ENCODE measurements at regions not wholly inside any gene's neighbourhood (a gene's known extent, or its start where the extent isn't known, plus 50 kb on each side); places are given as distances from the start of the nearest gene placed in this dataset.
"Not testable (repeated sequence)": the region's sequence is repeated elsewhere in the genome, so short reads cannot be mapped to it uniquely, and the experiment has no call there.

DNA sequence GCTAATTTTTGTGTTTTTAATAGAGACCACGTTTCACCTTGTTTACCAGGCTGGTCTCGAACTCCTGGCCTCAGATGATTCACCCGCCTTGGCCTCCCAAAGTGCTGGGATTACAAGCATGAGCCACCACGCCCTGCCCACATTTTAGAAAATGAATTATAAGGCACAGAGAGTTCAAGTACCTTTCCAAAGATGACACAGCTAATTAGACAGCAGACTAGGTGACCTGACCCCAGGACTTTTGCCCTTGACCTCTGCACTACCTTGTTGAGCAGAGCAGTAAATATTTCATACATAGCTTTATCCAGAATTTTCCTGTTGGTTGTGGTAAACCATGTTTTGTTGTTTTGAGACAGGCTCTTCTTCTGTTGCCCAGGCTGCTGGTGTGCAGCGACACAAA, 131.3 kb upstream of the KCTD7 start:
- Histone ChIP-seq H3K27me3 (ENCODE audit: insufficient read depth, low read length) (no peaks in the 10 kb centered on the region), H3K4me3 (ENCODE audit: low read length) (no peak overlapping the region), H3K9me3 (ENCODE audit: low read length) (no peaks in the 10 kb centered on the region), H2AFZ (ENCODE audit: low read depth, low read length) (no peak overlapping the region), H3K4me1 (ENCODE audit: insufficient read depth, low read length) (peaks cover 5% of the 10 kb centered on the region), H3K36me3 (ENCODE audit: insufficient read depth, low read length) (no peaks in the 10 kb centered on the region)

DNA sequence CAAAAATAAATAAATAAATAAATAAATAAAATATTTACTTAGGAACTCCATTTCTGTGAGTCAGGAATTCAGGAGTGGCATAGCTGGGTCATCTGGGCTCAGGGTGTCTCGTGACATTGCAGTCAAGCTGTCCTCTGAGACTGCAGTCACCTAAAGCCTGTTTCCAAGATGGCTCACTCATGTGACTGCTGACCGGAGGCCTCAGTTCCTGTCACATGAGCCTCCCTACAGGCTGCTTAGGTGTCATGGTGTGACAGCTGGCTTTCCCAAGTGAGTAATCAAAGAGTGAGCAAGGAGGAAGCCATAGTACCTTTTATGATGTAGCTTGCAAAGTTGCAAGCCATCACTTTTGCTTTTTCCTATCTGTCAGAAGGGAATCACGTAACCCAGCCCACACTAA, 128.6 kb upstream of the KCTD7 start:
- H2AFZ ChIP-seq (ENCODE audit: low read depth, low read length): no peak overlapping the region
- H3K36me3 ChIP-seq (ENCODE audit: insufficient read depth, low read length): no peaks in the 10 kb centered on the region
- H3K4me1 ChIP-seq (ENCODE audit: insufficient read depth, low read length): no peaks in the 10 kb centered on the region
- H3K4me3 ChIP-seq (ENCODE audit: low read length): no peak overlapping the region
- H3K9me3 ChIP-seq (ENCODE audit: low read length): no peaks in the 10 kb centered on the region
- H3K27me3 ChIP-seq (ENCODE audit: insufficient read depth, low read length): no peaks in the 10 kb centered on the region

DNA sequence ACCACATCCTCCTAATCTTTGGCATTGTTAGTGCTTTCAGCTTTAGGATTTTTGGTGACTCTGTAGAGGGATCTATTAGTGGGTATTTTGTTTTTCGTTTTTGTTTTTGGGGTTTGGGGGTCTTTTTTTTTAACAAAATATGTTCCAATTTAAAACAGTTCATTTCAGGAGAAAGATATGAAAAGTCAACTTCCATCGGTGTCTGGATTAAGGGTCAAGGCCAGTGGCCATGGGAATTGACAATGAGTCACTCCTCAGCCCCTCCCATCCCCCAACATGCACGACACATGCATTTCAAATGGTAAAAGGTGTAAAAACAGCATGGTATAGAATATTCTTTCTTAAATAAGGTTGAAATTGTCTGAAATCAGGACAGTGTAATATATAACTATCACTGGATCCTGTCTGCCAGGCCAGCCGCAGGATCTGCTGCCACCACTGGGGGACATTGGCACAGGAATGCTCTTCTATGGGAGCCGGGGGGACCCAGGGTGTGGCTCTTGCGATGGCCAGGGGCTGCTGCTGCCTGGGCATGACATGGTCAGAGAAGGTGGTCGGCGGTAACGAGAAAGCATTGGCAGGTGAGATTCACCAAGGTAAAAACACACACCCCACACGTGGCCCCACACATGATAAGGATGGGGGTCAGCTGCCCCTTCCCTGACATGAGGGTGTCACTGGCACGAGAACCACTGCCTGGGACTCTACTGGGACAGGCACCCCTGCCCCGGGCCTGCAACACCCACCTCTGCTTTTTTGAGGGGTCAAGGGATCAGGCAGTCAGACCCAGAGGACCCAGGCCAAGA, 126.2 kb upstream of the KCTD7 start:
- Histone ChIP-seq H3K4me3 (ENCODE audit: low read length) (no peak overlapping the region), H3K9me3 (ENCODE audit: low read length) (no peaks in the 10 kb centered on the region), H2AFZ (ENCODE audit: low read depth, low read length) (no peak overlapping the region), H3K4me1 (ENCODE audit: insufficient read depth, low read length) (no peaks in the 10 kb centered on the region), H3K36me3 (ENCODE audit: insufficient read depth, low read length) (no peaks in the 10 kb centered on the region), H3K27me3 (ENCODE audit: insufficient read depth, low read length) (no peaks in the 10 kb centered on the region)

DNA sequence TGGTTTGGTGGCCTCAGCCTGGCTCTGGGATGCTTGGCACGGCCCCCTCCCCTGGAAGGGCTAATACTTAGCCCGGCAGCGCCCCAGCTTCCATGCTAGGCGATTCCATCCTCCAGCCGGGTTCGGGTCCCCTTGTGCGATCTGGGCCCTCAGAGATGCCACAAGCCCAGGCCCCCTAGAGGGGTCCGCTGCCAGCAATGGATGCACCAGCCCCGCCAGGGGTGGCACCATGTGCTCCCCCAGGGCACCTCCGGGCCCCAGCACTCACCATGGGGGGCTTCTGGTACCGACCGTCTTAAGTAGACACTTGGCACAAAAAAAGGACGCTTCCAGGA, 125.7 kb upstream of the KCTD7 start:
- Histone ChIP-seq H3K4me3 (ENCODE audit: low read length) (no peak overlapping the region), H2AFZ (ENCODE audit: low read depth, low read length) (no peak overlapping the region), H3K36me3 (ENCODE audit: insufficient read depth, low read length) (no peaks in the 10 kb centered on the region), H3K9me3 (ENCODE audit: low read length) (no peaks in the 10 kb centered on the region), H3K4me1 (ENCODE audit: insufficient read depth, low read length) (no peaks in the 10 kb centered on the region), H3K27me3 (ENCODE audit: insufficient read depth, low read length) (no peaks in the 10 kb centered on the region)

DNA sequence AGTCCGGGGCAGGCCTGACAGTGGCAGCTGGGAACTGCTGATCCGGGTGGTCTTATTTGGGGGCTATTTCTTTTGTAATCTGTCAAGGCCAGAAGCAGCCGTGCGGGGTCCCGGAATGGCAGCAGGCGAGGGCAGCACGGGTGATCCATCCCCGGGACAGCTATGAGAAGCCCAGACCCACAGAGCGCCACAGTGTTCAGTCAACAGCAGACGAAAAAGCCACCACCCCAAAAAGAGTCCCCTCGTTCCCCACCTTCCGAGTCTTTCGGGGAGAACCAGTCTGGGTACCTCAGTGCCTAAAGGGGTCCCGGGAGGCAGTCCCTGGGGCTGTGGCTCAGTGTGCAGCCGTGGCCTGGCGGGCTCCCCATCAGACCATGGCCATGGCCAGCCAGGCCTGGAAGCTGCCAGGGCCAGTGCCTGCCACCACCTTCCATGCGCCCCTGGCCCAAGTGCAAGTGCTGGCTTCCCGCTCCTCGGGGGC, 125.1 kb upstream of the KCTD7 start:
- Histone ChIP-seq H3K4me1 (ENCODE audit: insufficient read depth, low read length) (no peaks in the 10 kb centered on the region), H3K4me3 (ENCODE audit: low read length) (no peak overlapping the region), H2AFZ (ENCODE audit: low read depth, low read length) (no peak overlapping the region), H3K9me3 (ENCODE audit: low read length) (no peaks in the 10 kb centered on the region), H3K36me3 (ENCODE audit: insufficient read depth, low read length) (no peaks in the 10 kb centered on the region), H3K27me3 (ENCODE audit: insufficient read depth, low read length) (no peaks in the 10 kb centered on the region)

DNA sequence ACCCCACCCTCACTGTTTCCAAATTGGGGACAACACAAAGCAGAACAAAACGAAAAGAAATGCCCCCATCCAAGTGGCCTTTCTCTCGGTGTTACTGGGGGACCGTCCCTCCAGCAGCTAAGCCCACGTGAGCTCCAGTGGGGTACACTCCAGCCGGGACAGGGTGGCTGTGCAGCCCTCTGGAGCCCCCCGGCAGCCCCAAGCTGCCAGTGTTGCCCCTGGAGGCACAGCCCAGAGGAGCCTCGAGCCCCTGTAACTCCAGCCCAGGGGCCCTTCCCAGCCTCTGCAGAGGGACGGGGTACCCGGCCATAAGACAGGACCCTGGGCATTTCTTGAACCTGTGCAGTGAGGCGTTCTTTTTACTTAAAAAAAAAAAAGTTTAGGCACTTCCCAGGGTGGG, 124.5 kb upstream of the KCTD7 start:
- Histone ChIP-seq H3K4me3 (ENCODE audit: low read length) (no peak overlapping the region), H3K4me1 (ENCODE audit: insufficient read depth, low read length) (no peaks in the 10 kb centered on the region), H3K9me3 (ENCODE audit: low read length) (no peaks in the 10 kb centered on the region), H3K27me3 (ENCODE audit: insufficient read depth, low read length) (no peaks in the 10 kb centered on the region), H3K36me3 (ENCODE audit: insufficient read depth, low read length) (no peaks in the 10 kb centered on the region), H2AFZ (ENCODE audit: low read depth, low read length) (no peak overlapping the region)

DNA sequence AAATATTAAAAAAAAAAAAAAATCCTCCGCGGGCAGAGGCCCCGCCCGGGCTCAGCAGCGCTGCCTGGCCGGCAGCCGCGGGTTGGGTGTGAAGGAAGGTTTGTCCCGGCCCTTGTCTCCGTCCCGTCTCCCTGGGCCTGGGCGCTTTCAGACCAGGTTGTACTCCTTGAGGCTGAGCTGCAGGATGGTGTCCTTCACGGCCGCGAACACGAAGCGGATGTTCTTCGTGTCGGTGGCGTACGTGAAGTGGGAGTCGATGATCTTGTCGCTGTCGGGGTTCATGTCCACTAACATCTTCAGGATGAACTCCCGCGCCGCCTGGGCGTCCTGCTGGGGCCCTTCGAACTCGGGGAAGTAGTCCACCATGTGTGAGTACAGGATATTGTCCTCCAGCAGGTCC, 123.7 kb upstream of the KCTD7 start:
- no peaks in the 10 kb centered on the region for H3K27me3 ChIP-seq (ENCODE audit: insufficient read depth, low read length)
- no peak overlapping the region for H2AFZ ChIP-seq (ENCODE audit: low read depth, low read length)
- no peaks in the 10 kb centered on the region for H3K36me3 ChIP-seq (ENCODE audit: insufficient read depth, low read length)
- H3K4me1 ChIP-seq (ENCODE audit: insufficient read depth, low read length): no peaks in the 10 kb centered on the region
- H3K9me3 ChIP-seq (ENCODE audit: low read length): no peaks in the 10 kb centered on the region
- no peak overlapping the region for H3K4me3 ChIP-seq (ENCODE audit: low read length)

DNA sequence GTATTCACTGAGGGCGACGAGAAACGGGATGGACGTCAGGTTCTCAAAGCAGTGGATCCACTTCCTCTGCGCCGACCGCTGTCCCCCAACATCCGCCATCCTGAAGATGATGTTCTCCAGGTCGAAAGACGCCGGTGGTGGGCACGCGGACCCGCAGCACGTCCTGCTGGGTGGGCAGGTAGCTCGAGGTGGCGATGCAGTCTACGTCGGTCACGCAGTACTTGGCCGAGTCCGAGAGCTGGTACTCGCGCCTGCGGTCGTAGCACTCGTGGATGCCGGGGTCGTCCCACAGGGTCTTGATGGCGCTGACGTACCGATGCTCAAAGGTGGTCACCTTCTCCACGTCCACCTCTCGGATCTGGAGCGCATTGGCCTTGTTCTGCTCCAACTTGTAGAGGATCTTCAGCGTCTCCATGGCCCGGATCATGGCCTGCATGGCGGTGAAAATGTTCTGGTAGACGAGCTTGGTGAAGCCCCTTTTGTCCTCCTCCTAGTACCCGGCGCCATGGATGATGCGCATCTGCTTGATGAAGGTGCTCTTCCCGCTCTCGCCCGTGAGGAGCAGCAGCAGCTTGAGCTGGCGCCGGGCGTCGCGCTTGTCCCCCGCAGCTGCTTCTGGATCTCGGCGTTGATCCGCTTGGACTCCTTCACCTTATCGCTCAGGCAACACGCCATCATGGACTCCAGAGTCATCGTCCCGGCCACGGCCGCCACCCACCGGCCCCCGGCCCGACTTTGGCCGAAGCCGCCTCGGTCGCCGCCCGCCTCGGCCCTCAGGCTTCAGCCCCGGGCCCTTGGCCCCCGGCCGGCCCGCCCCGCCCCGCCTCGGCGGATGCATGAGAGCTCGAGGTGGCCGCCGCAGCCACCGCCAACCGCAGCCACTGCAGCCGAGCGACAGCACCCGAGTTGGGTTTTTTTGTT, 122.9 kb upstream of the KCTD7 start:
- H3K9me3 ChIP-seq (ENCODE audit: low read length): no peaks in the 10 kb centered on the region
- no peak overlapping the region for H3K4me3 ChIP-seq (ENCODE audit: low read length)
- no peaks in the 10 kb centered on the region for H3K27me3 ChIP-seq (ENCODE audit: insufficient read depth, low read length)
- no peak overlapping the region for H2AFZ ChIP-seq (ENCODE audit: low read depth, low read length)
- no peaks in the 10 kb centered on the region for H3K4me1 ChIP-seq (ENCODE audit: insufficient read depth, low read length)
- no peaks in the 10 kb centered on the region for H3K36me3 ChIP-seq (ENCODE audit: insufficient read depth, low read length)

DNA sequence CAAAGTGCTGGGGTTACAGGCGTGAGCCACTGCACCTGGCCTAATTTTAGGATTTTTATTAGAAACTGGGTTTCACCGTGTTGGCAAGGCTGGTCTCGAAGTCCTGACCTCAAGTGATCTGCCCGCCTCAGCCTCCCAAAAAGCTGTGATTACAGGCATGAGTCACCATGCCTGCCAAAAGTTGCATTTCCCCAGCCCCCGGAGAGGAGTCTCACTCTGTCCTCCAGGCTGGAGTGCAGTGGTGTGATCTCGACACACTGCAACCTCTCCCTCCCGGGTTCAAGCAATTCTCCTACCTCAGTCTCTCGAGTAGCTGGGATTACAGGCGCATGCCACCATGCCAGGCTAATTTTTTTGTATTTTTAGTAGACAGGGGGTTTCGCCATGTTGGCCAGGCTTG, 122.0 kb upstream of the KCTD7 start:
- not testable (repeated sequence) for H3K4me1 ChIP-seq (ENCODE audit: insufficient read depth, low read length); H2AFZ ChIP-seq (ENCODE audit: low read depth, low read length); H3K9me3 ChIP-seq (ENCODE audit: low read length); H3K4me3 ChIP-seq (ENCODE audit: low read length); H3K27me3 ChIP-seq (ENCODE audit: insufficient read depth, low read length); H3K36me3 ChIP-seq (ENCODE audit: insufficient read depth, low read length)

DNA sequence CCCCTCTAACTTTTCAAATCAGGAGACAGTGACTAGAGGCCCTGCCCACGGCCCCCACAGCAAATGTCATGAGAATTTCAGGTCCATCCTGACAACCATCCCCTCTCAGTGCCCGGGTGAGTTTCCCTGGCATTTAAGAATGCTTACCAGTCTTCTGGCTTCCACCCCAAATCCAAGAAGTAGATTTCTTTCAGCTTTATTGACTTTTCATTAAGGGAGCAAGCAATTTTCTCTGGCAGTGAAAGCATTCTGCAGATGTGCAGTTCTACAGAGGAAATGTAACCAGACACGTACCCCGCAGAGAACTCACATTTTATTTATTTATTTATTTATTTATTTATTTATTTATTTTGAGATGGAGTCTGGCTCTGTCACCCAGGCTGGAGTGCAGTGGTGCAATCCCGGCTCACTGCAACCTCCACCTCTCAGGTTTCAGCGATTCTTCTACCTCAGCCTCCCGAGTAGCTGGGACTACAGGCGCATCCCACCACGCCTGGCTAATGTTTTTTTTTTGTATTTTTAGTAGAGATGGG, 120.9 kb upstream of the KCTD7 start:
- Histone ChIP-seq H3K4me1 (ENCODE audit: insufficient read depth, low read length) (no peaks in the 10 kb centered on the region), H2AFZ (ENCODE audit: low read depth, low read length) (no peak overlapping the region), H3K27me3 (ENCODE audit: insufficient read depth, low read length) (no peaks in the 10 kb centered on the region), H3K4me3 (ENCODE audit: low read length) (no peak overlapping the region), H3K9me3 (ENCODE audit: low read length) (no peaks in the 10 kb centered on the region), H3K36me3 (ENCODE audit: insufficient read depth, low read length) (no peaks in the 10 kb centered on the region)

DNA sequence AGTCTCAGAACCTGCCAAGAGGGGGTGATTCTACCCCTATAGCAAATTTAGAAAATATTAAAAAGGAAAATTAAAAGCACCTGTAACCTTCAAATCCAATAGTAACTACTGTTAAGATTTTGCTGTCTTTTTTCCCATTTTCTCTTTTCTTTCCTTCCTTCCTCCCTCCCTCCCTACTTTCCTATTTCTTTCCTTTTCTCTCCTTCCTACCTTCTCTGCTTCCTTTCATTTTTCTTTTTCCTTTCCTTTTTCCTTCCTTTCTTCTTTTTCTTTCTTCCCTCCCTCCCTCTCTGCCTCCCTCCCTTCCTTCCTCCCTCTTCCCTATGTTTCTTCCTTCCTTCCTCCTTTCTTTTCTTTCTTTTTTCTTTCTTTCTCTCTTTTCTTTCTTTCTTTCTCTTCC, 120.2 kb upstream of the KCTD7 start:
- Histone ChIP-seq H3K27me3 (ENCODE audit: insufficient read depth, low read length) (no peaks in the 10 kb centered on the region), H3K36me3 (ENCODE audit: insufficient read depth, low read length) (no peaks in the 10 kb centered on the region), H3K4me1 (ENCODE audit: insufficient read depth, low read length) (no peaks in the 10 kb centered on the region), H3K9me3 (ENCODE audit: low read length) (no peaks in the 10 kb centered on the region), H2AFZ (ENCODE audit: low read depth, low read length) (no peak overlapping the region), H3K4me3 (ENCODE audit: low read length) (no peak overlapping the region)

DNA sequence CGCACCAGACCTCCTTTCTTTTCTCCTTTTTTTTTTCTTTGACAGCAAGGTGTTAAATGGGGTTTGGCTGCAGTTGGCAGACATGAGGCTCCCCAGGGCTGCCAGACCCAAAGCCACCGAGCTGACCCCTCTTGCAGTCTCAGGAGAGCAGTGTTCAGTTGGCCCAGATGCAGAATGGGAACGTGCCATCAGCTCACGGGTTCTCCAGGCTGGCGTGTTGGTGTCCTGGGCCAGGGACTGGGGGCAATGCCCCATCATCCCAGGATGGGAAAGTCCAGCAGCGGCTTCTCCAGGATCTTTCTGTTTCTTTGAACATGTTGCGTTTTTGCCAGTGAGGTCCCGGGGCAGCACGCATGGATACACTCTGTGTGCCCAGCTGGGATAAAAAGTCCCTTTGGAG, 114.6 kb upstream of the KCTD7 start:
- Histone ChIP-seq H3K9me3 (ENCODE audit: low read length) (no peaks in the 10 kb centered on the region), H3K27me3 (ENCODE audit: insufficient read depth, low read length) (no peaks in the 10 kb centered on the region), H3K36me3 (ENCODE audit: insufficient read depth, low read length) (no peaks in the 10 kb centered on the region), H3K4me1 (ENCODE audit: insufficient read depth, low read length) (no peaks in the 10 kb centered on the region), H2AFZ (ENCODE audit: low read depth, low read length) (no peak overlapping the region), H3K4me3 (ENCODE audit: low read length) (no peak overlapping the region)

DNA sequence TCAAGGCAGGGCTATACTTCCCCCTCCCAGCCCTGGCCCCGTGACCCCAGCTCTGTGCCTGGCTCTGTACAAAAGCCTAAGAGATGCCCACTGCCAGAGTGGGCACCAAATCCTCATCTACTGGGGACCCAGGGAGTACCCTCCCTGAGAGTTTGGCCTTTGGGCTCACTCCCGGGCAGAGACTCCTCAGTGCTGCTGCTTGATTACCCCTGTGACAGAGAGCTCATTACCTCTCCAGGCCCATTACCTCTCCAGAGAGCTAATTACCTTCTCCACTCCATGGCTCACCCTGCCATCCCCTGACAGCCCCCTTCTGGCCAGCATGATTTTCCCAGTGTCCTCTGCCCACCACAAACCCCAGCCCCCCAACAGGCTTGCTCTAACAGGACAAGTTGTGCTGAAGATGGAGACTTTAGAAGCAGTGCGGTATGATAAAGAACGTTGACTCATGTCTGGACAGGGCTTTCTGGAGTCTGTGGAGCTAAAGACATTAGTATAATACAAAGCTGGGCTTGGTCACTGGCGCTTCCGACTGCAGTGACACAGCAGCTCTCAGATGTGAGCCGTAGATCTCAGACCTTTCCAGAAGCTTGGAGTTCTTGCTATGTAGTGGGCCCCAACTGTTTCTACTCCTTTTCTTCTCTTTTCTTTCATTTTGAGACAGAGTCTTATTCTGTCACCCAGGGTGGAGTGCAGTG, 111.3 kb upstream of the KCTD7 start:
- Histone ChIP-seq H3K4me3 (ENCODE audit: low read length) (no peak overlapping the region), H3K36me3 (ENCODE audit: insufficient read depth, low read length) (no peaks in the 10 kb centered on the region), H3K4me1 (ENCODE audit: insufficient read depth, low read length) (no peaks in the 10 kb centered on the region), H2AFZ (ENCODE audit: low read depth, low read length) (no peak overlapping the region), H3K9me3 (ENCODE audit: low read length) (no peaks in the 10 kb centered on the region), H3K27me3 (ENCODE audit: insufficient read depth, low read length) (no peaks in the 10 kb centered on the region)

All from neuron (in vitro differentiated cells).